GM10266 (cell line): ENCODE measurements at regions not wholly inside any gene's neighbourhood (a gene's known extent, or its start where the extent isn't known, plus 50 kb on each side); places are given as distances from the start of the nearest gene placed in this dataset.

Experiments
- DNase-seq: peaks from one replicate; pipeline ENCODE4 v3.0.0; 2012; ENCODE audit errors: extremely low spot score
- TF ChIP-seq, protein P1 (sequence below): IDR thresholded peaks from 2 replicates; pipeline ENCODE4 v1.5.1; 2012; ENCODE audit warnings: mild to moderate bottlenecking, low read depth; ENCODE audit not compliant: control insufficient read depth, insufficient read depth; ENCODE audit errors: missing control alignments

DNA sequence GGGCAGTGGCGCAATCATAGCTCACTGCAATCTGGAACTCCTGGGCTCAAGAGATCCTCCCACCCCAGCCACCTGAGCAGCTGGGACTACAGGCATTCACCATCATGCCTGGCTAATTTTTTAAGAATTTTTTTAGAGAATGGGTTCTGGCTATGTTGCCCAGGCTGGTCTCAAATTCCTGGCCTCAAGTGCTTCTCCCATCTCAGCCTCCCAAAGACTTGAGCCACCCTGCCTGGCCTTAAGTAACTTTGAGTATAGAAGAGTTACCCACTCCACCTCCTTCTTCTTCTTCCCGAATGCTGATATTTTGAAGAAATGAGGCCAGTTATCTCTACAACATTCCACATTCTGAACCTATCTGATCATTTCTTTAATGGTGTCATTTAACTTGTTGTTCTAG lies 72.4 kb upstream of the WWC2 start:
- TF ChIP-seq, protein P1, sequence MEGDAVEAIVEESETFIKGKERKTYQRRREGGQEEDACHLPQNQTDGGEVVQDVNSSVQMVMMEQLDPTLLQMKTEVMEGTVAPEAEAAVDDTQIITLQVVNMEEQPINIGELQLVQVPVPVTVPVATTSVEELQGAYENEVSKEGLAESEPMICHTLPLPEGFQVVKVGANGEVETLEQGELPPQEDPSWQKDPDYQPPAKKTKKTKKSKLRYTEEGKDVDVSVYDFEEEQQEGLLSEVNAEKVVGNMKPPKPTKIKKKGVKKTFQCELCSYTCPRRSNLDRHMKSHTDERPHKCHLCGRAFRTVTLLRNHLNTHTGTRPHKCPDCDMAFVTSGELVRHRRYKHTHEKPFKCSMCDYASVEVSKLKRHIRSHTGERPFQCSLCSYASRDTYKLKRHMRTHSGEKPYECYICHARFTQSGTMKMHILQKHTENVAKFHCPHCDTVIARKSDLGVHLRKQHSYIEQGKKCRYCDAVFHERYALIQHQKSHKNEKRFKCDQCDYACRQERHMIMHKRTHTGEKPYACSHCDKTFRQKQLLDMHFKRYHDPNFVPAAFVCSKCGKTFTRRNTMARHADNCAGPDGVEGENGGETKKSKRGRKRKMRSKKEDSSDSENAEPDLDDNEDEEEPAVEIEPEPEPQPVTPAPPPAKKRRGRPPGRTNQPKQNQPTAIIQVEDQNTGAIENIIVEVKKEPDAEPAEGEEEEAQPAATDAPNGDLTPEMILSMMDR: no peak

DNA sequence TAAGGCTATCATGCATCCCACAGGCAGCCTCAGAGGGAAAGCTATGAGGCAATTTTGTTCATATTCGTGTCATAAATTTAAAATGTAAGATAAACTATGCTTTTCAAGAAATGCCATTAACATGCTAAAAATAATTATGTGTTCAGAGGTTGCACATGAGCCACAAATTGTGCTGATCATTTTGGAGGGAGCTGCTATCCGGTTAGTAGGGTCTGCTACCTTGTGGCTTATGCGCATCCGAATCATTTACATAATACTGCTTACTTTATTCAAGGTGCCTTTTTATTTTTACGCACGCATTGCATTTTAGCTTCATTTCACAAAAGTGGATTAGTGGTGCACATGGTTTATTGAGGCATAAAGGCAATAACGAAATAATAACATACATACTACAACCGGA lies 76.4 kb upstream of the WWC2 start:
- DNase-seq: no peak
- TF ChIP-seq, protein P1: no peak

More for the DNA sequence above, 72.4 kb upstream of the WWC2 start:
- no peak for DNase-seq

GRCh38 chr4:183017962-183018361 lies 81.1 kb upstream of the WWC2 start:
- DNase-seq: no peak
- TF ChIP-seq, protein P1: no peak

DNA sequence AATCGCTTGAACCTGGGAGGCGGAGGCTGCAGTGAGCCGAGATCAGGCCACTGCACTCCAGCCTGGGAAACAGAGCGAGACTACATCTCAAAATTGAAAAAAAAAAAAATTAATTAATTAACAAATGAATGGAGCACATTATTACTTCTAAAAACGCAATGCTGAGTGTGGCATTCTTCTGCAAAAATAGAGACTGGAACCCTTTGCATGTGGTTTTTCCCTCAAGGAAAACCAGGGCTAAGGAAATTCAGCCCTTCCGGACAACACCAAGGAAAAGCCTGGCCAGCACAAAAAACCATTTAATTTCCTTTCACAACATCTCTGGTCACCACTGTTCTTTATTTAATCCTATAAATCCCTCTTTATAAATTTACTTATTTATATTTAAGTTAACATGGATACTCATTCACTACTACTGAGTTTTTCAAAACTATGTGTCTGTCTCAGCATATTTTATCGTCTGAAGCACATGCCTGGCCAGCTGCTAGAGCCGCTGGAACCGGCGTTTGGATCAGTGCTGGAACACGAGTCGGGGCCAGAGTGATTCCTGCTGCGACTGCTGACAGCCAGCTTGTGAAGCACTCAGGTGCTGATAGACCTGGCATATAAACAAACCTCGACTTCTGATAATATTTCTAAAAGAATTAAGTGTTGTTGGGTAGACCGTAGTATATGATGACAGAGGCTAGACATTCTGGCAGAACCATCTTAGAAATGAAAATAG lies 84.5 kb upstream of the WWC2 start:
- TF ChIP-seq, protein P1: no peak
- DNase-seq: no peak

- DNase-seq: no peak
- TF ChIP-seq, protein P1: no peak
Measured at GRCh38 chr4:183013730-183014002, 85.4 kb upstream of the WWC2 start.

- TF ChIP-seq, protein P1: no peak
- DNase-seq: no peak
Measured at GRCh38 chr4:183012879-183013729, 86.0 kb upstream of the WWC2 start.

GRCh38 chr4:183011213-183011907 lies 87.7 kb upstream of the WWC2 start:
- DNase-seq: no peak
- TF ChIP-seq, protein P1: no peak
